SK-N-MC (cell line): ENCODE measurements at regions not wholly inside any gene's neighbourhood (a gene's known extent, or its start where the extent isn't known, plus 50 kb on each side); places are given as distances from the start of the nearest gene placed in this dataset.

Experiments used
- EZH2 ChIP-seq: fragments of 200-600 bp; sonication (generic); IDR thresholded peaks from one replicate; pipeline ENCODE4 v1.6.1; 2017; ENCODE audit warnings: antibody characterized with exemption
- POLR2AphosphoS5 ChIP-seq: IDR thresholded peaks from 2 replicates; pipeline ENCODE4 v1.6.1; 2012; ENCODE audit warnings: mild to moderate bottlenecking, low read depth, low read length, borderline replicate concordance

- no peak for TF ChIP-seq EZH2
- TF ChIP-seq POLR2AphosphoS5, result no peak
Observed at GRCh38 chr7:152969839-152970238, 210.3 kb downstream of the ACTR3B start.
